HG02642 (cell line): ENCODE measurements at regions not wholly inside any gene's neighbourhood (a gene's known extent, or its start where the extent isn't known, plus 50 kb on each side); places are given as distances from the start of the nearest gene placed in this dataset.
A peak's percentile ranks its signal among the peaks of the same experiment; 100 is the strongest.

Experiments used
- ATAC-seq: cut with Tn5 transposase; IDR thresholded peaks from one replicate; pipeline ENCODE4 v1.9.1; 2021; ENCODE audit warnings: mild to moderate bottlenecking; ENCODE audit not compliant: unreplicated experiment, poor library complexity

GRCh38 chr17:72506773-72507172 is 386.0 kb downstream of the SOX9 start:
- ATAC-seq: no peak

DNA sequence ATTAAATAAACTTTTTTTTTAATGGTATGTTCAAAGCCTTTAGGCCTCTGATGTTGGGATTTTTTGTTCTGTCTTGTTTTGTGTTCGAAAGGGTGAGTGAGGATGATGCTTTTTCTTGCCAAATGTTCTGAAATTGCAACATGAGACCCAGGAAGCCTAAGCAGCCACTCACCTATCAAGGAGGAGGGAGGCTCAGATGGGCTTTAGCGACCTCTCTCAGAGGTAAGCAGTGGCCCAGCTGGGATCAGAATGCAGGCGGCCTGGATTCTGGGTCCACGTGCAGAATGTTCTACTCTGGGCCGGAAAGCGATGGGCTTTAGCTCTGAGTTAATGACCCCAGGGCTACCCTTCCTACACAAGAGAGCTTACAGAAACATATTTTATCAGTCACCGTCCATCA is 386.6 kb downstream of the SOX9 start:
- no peak for ATAC-seq

GRCh38 chr17:72510351-72511016 is 389.7 kb downstream of the SOX9 start:
- peak; percentile 62 for ATAC-seq

DNA sequence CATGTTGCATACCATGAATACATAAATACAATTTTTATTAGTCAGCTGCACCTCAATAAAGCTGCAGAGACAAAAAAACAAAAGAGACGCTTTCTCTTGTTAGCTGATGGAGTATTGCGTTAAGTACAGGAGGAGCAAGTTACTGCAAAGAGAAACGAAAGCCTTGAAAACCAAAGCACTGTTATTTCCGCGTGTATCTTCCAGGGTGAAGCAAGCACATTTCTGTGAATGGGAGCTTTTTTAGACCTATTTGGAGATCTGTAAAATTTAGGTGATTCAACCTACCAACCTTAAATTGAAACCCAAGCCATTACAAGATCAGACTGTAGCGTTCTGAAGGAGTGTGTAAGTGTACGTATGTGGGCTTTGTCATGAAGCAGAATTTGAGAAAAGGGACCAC is 390.4 kb downstream of the SOX9 start:
- ATAC-seq: no peak

GRCh38 chr17:72511874-72512273 is 391.1 kb downstream of the SOX9 start:
- ATAC-seq: no peak

DNA sequence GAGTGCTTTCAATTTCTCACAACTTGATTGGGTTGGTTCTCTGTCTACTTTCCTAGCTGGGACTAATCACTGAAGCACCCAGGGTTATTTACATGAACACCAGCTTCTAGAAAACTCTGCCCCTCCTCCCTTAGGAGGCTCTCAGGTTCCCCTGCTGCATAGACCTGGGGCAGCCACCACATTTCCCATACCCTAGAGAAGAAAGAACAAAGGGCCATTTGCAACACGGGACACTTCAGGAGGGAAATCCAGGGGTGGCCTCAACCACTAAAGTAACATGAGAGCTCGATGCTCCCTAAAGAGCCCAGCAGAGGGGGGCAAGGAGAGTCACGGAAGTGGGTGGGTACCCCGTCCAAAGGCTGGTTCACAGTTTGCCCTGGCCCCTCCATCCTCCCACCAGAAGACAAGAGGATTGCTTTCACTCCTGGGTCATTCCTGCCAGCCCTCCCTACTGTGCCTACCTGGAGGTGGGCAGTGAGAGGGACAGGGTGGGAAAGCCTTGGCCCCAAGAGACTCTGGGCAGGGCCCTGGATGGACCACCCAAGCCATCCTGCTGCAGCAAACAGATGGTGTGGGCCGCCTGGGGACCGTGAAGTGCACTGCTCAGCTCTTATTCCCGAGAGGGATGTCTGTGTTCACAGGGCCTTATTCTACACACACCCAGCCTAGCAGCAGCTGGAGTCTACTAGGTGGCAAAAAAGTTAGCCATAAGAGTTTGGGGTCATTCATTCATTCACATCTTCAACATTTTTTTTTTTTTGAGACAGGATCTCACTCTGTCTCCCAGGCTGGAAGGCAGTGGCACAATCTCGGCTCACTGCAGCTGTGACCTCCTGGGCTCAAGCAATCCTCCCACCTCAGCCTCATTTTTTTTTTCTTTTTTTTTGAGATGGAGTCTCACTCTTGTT is 392.1 kb downstream of the SOX9 start:
- peak; percentile 37 for ATAC-seq

- ATAC-seq: no peak
Observed at GRCh38 chr17:72514321-72514861, 393.6 kb downstream of the SOX9 start.

- no peak for ATAC-seq
Observed at GRCh38 chr17:72514891-72515290, 394.1 kb downstream of the SOX9 start.

DNA sequence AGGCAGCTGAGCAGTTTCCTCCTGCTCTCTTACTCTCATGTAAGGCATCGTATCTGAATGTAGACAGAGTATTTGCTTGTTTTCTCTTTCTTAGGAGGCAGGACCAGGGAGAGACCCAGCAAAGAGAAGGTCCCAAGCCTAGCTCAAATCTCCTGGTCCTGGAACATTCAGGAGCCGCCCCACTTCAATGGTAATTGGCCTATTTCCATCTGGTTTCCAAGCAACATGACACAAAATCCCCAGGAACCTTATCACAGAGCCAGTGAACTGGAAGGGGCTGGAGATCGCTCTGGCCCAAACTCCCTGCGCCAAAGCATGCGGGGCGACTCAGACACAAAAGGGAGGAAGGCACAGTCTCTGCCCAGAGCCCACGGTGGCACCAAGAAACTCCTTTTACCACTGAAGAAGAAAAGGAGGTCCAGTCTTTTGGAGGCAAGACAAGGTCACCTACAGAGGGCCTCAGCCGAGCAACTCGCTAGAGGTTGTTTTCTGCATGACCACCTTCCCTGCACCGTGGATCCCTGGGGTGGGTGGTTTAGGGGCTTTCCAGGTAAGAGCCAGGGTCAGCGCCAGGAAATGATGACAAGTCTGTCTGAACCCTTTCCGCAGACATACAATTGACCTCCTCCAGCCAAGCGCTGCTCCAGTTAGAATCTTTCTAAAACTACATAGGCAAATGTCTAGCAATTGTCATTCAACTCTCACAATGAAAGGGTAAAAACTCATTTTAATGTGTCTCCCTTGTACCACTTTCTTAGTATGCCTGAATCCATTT is 394.7 kb downstream of the SOX9 start:
- no peak for ATAC-seq

DNA sequence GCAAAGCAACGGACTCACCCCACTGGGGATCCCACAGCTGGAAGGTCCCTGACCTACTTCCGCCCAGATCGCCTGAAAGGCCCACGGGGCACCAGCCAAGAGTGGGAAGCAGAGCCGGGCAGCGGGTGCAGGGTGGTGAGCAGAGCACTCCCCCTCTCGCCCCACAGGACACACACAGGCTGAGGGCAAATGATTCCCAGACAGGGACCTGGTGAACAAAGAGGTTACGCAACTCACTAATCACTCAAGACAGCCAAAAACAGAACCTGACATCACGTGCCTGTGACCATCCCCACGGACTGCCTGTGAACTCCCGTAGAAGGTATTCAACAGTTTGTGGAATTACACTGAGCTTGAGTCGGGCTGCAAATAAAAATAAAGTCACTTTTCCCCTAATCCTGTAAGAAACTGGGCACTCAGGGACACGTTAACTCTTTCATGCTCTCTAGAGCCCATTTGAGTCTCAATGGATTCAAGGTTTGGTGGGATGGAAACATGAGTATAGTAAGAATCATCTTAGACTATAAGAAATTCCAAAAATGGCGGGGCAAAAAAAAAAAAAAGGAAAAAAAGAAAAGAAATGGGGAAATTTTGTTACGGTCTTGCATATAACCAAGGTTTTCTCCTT is 396.1 kb downstream of the SOX9 start:
- no peak for ATAC-seq

DNA sequence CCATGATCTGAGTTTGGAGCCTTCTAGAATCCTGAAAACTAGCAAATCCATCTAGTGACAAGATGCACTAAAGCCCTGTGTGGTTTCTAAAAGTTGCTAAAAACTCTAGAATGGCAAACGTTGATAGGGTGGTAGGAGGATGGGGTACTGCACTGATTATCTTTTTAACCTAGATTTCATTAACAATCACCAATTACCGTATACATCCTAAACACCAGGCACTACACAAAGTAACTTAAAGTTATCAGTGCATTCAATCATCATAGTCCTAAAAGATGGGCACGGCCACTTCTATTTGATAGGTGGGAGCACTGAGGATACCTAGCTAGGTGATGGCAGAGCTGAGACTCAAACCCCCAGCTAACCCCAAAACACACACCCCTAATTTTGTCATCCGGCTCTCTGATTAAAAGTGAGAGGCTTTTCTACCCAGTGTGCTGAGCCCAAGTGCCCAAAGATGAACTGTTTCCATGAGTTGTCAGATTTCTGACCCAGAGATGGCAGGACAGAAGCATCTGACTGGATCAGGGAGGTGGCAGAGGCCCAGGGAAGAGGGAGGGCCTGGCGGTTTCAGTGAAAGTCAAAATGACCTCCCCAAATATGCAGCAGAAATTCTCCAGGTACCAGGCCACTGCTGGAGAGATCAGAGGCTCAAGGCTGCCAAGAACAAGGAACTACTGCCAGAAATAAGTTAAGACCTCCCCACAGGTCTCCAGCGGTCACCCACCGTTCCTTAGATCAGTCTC is 396.8 kb downstream of the SOX9 start:
- no peak for ATAC-seq

GRCh38 chr17:72518159-72518732 is 397.4 kb downstream of the SOX9 start:
- ATAC-seq: no peak

GRCh38 chr17:72518753-72519597 is 398.2 kb downstream of the SOX9 start:
- ATAC-seq: no peak

DNA sequence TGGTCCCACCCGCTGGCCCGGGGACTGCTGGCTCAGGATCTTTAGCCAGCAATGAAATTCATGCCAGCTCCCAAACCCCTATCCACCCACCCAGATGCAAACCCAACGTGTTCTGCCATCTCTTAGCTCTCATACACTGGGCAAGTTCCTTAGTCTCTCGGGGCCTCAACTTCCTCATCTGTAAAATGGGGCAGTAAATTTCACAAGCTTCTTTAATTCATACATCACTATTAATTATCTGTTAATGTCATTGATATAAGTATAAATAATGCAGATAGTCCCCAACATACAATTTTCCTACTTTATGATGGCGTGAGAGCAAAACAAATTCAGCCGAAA is 398.7 kb downstream of the SOX9 start:
- ATAC-seq: no peak

- peak; percentile 40 for ATAC-seq
Observed at GRCh38 chr17:72520665-72521303, 400.0 kb downstream of the SOX9 start.

DNA sequence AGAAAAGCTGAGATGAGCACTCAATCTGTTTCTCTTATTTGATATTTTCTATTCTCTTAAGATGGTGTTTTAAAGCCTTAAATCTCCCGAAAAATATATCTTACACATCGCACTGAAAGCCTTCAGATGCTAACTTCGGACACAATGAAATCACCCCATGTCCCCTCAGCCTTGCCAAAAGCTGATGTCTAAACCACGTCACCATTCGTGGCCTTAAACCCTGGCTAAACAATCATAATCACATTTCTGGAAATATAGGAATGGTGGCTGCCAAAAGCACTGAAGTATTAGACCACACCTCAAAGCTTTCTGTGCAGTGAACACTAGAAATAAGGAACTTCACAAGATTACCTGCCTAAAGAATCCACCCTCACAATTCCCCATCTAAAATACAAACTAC is 402.7 kb downstream of the SOX9 start:
- no peak for ATAC-seq

DNA sequence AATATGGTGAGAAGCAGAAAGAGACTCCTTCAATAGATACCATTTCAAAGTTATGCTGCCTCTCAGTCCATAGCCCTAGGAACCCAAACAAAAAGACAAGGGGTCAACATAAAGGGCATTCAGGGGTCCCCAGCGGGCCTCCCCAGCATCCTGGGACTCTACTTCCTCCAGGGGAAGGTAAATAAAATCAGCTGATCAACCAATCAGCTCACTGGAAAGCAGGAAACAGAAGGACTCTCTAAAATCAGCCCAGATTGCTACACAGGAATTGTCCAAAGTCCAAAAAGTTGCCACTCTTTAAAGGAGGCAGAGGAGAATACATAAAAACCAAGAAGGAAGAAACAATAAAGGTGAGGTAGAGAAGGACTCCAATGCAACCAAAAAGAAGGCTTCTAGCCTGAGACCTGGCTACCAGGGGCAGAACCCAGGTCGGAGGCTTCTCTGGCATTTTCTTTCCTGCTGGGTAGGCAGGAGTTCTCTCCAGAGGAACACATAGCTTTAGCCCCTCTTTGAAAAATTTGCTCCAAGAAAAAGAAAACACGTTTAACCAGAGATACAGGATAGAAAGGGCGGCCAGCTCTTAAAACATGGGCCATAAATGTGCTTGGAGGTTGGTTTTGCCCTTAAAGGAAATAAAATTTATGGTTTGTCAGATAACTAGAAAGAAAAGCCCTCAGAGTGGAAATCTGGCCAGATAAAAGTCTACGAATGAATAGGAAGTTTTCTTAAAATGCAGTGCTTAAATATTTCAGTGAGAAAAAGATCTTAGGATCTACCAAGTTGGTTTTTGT is 404.6 kb downstream of the SOX9 start:
- ATAC-seq: no peak
